Osteocyte (in vitro differentiated cells): ENCODE measurements at regions not wholly inside any gene's neighbourhood (a gene's known extent, or its start where the extent isn't known, plus 50 kb on each side); places are given as distances from the start of the nearest gene placed in this dataset.

Experiments used
- DNase-seq: peaks from one replicate; pipeline ENCODE4 v3.0.0; 2021; ENCODE audit warnings: mixed read lengths; ENCODE audit not compliant: unreplicated experiment; ENCODE audit errors: extremely low spot score
- H3K27ac Mint-ChIP-seq: one replicate; pipeline ENCODE4 v1.8.0; 2021; ENCODE audit warnings: mild to moderate bottlenecking, mixed read lengths; ENCODE audit not compliant: unreplicated experiment
- H3K27me3 Mint-ChIP-seq: one replicate; pipeline ENCODE4 v1.8.0; 2021; ENCODE audit warnings: mixed read lengths; ENCODE audit not compliant: unreplicated experiment
- H3K36me3 Mint-ChIP-seq: one replicate; pipeline ENCODE4 v1.8.0; 2021; ENCODE audit warnings: mixed read lengths; ENCODE audit not compliant: unreplicated experiment
- H3K4me1 Mint-ChIP-seq: one replicate; pipeline ENCODE4 v1.8.0; 2021; ENCODE audit warnings: mixed read lengths; ENCODE audit not compliant: unreplicated experiment
- H3K4me3 Mint-ChIP-seq: one replicate; pipeline ENCODE4 v1.8.0; 2021; ENCODE audit warnings: mild to moderate bottlenecking, moderate library complexity, mixed read lengths; ENCODE audit not compliant: unreplicated experiment
- H3K9me3 Mint-ChIP-seq: one replicate; pipeline ENCODE4 v1.8.0; 2021; ENCODE audit warnings: mixed read lengths; ENCODE audit not compliant: unreplicated experiment
- TF ChIP-seq, protein P1 (sequence below): fragments of 200-600 bp; sonication (generic); IDR thresholded peaks from 2 replicates; pipeline ENCODE4 v1.5.0; 2021; ENCODE audit warnings: antibody characterized with exemption, mild to moderate bottlenecking, moderate library complexity

DNA sequence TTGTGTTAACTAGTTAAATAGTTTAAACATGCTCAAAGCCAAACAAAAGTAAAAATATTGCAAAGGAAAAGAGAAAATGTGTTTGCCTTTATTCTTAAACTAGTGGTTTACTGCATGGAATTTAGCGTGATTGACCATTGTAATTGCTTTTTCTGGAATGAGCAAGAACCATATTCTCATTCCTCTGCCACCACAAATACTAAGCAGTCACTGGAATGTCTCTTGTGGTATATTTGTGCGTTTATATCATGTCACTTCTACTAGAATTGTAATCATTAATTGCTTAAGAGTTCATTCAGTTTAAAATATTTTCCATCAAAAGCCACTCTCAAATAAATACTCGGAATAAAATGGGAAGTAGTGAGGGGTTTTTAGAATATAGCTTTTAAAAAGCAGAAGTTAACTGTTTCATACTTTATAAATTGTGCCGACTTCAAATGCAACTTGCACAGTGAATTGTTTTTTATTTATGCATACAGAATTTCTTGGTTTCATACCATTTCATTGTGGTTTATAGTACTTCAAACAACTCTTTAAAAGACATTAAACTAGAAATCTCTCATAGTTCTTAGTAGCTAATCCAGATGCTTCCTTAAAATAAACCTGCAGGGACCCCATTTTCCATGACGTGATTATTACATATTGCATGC, 288.1 kb downstream of the EPHA4 start:
- DNase-seq, result no peak
- Mint-ChIP-seq H3K4me1 (peaks cover 25% of the 10 kb centered on the region), H3K9me3 (no peaks in the 10 kb centered on the region), H3K4me3 (no peak overlapping the region), H3K36me3 (no peaks in the 10 kb centered on the region), H3K27me3 (no peaks in the 10 kb centered on the region), H3K27ac (no peak overlapping the region)
- TF ChIP-seq, protein P1, sequence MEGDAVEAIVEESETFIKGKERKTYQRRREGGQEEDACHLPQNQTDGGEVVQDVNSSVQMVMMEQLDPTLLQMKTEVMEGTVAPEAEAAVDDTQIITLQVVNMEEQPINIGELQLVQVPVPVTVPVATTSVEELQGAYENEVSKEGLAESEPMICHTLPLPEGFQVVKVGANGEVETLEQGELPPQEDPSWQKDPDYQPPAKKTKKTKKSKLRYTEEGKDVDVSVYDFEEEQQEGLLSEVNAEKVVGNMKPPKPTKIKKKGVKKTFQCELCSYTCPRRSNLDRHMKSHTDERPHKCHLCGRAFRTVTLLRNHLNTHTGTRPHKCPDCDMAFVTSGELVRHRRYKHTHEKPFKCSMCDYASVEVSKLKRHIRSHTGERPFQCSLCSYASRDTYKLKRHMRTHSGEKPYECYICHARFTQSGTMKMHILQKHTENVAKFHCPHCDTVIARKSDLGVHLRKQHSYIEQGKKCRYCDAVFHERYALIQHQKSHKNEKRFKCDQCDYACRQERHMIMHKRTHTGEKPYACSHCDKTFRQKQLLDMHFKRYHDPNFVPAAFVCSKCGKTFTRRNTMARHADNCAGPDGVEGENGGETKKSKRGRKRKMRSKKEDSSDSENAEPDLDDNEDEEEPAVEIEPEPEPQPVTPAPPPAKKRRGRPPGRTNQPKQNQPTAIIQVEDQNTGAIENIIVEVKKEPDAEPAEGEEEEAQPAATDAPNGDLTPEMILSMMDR, result no peak

DNA sequence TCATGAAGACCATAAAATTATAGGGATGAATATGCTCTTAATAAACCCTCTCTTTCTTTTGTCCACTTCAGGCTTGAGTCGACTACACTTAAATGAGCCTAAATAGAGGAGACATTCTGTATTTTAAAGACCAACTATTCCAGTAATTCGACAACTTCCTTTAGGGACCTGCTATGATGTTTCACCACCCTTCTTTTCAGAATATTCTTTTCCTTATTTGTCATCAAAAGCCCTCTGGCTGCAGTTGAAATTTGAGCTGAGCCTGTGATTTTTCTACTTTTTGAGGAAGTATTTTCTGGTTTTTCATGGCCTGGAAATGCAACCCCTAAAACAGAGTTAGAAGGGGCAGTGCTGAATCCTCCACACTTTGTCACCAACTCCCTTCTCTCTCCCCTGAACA, 287.0 kb downstream of the EPHA4 start:
- no peak for DNase-seq
- Mint-ChIP-seq H3K4me3 (no peak overlapping the region), H3K27me3 (no peaks in the 10 kb centered on the region), H3K9me3 (no peaks in the 10 kb centered on the region), H3K4me1 (peaks cover 25% of the 10 kb centered on the region), H3K27ac (peak overlapping the region; percentile 33), H3K36me3 (no peaks in the 10 kb centered on the region)
- TF ChIP-seq, protein P1, result no peak

DNA sequence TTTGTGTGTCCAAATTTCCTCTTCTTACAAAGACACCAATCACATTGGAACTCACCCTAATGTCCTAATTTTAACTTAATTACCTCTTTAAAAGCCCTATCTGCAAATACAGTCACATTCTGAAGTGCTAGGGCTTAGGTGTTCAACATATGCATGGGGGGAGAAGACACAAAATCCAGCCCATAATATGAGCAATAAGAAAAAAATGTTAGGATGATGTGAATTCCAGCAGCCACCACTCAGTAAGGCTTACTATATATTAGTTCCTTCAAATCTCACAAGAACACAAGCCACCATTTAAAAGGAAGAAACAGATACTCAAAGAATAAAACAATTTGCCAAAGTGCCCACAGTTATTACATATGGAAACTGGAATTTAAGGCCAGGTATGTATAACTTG, 285.7 kb downstream of the EPHA4 start:
- Mint-ChIP-seq H3K27ac (no peak overlapping the region), H3K4me1 (peaks cover 23% of the 10 kb centered on the region), H3K27me3 (no peaks in the 10 kb centered on the region), H3K36me3 (no peaks in the 10 kb centered on the region), H3K9me3 (no peaks in the 10 kb centered on the region), H3K4me3 (no peak overlapping the region)
- DNase-seq, result no peak
- TF ChIP-seq, protein P1, result no peak

DNA sequence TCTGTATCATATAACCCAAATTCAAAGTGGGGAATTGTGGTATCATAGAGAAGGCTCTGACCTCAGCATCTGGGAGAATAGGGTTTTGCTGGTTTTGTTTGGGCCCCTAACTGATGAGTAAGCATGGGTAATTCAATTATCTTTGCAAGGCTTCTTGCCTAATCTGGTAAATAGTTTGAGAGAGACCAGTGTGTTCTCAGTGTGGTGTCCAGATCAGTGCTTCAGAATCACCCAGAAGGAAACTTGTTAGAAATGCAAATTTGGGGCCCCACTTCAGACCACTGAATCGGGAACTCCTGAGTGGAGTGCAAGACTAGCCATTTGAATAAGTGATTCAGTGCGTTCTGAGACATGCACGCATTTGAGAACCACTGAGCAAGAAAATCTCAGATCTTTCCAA, 282.7 kb downstream of the EPHA4 start:
- no peak for DNase-seq
- no peaks in the 10 kb centered on the region for H3K27me3 Mint-ChIP-seq
- no peak overlapping the region for H3K4me3 Mint-ChIP-seq
- no peak overlapping the region for H3K27ac Mint-ChIP-seq
- peaks cover 12% of the 10 kb centered on the region for H3K4me1 Mint-ChIP-seq
- H3K36me3 Mint-ChIP-seq, result no peaks in the 10 kb centered on the region
- TF ChIP-seq, protein P1, result no peak
- H3K9me3 Mint-ChIP-seq, result no peaks in the 10 kb centered on the region

DNA sequence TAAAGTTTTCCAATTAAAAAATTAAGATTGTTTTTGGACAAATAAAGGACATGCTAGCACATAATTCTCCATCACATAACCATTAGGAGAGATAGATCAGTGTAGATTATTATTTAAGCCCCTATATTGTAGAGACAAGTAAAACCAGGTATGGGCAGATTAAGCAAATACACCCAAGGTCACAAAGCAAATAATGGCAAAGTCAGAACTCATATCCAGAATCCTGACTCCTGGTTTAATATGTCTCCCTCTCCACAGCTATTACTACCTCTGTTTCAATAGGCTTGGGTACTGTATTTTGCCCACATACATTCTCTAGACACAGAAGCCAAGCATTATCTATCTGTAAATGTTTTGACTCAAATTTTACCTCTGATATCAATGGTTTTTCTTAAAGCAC, 282.3 kb downstream of the EPHA4 start:
- no peak for DNase-seq
- Mint-ChIP-seq H3K36me3 (no peaks in the 10 kb centered on the region), H3K9me3 (no peaks in the 10 kb centered on the region), H3K27me3 (no peaks in the 10 kb centered on the region), H3K27ac (no peak overlapping the region), H3K4me3 (no peak overlapping the region), H3K4me1 (peaks cover 11% of the 10 kb centered on the region)
- TF ChIP-seq, protein P1, result no peak
